H1 (cell line): ENCODE measurements at regions not wholly inside any gene's neighbourhood (a gene's known extent, or its start where the extent isn't known, plus 50 kb on each side); places are given as distances from the start of the nearest gene placed in this dataset.

ENCODE experiments used
- CTCF ChIA-PET: fragments of 300-600 bp; sonication (Branson Sonifier 250); formaldehyde crosslinking; loops from one replicate; lab custom pipeline; 2021; ENCODE audit not compliant: partially characterized antibody; lab: Charles Lee
- POLR2A ChIA-PET: fragments of 300-600 bp; sonication (Branson Sonifier 250); formaldehyde crosslinking; loops from one replicate; lab custom pipeline; 2021; ENCODE audit warnings: inconsistent platforms; ENCODE audit not compliant: partially characterized antibody; lab: Charles Lee
- DNase-seq, 2 experiments: peaks; one replicate each; pipeline versions ENCODE4 v3.0.0 to v3.0.0-alpha.2; 2010 to 2022; ENCODE audit warnings: low spot score in 2 of 2, low read depth in 1 of 2, mixed read lengths in 1 of 2
- FAIRE-seq: peaks from 2 replicates; lab custom pipeline; 2011; peaks lifted over from hg19 to GRCh38; lab: Jason Lieb, UNC
- H2AFZ ChIP-seq: 2 replicates; pipeline ENCODE4 v1.8.1; 2012; ENCODE audit warnings: low read length, inconsistent platforms
- H2AK5ac ChIP-seq: 2 replicates; pipeline ENCODE4 v1.6.1; 2013; ENCODE audit warnings: low read depth, low read length
- H2BK120ac ChIP-seq: replicated peaks from 2 replicates; pipeline ENCODE3; 2013; ENCODE audit warnings: low read depth, low read length, inconsistent platforms
- H2BK12ac ChIP-seq: 2 replicates; pipeline ENCODE4 v1.6.1; 2013; ENCODE audit warnings: low read depth, low read length
- H2BK15ac ChIP-seq: 2 replicates; pipeline ENCODE4 v1.6.1; 2013; ENCODE audit warnings: low read length
- H2BK20ac ChIP-seq: 2 replicates; pipeline ENCODE4 v1.6.1; 2013; ENCODE audit warnings: low read length
- H2BK5ac ChIP-seq: 2 replicates; pipeline ENCODE4 v1.6.1; 2013; ENCODE audit warnings: low read depth, low read length
- H3K14ac ChIP-seq: 2 replicates; pipeline ENCODE4 v1.6.1; 2013; ENCODE audit warnings: inconsistent platforms; ENCODE audit not compliant: insufficient read length
- H3K18ac ChIP-seq: 2 replicates; pipeline ENCODE4 v1.6.1; 2013; ENCODE audit warnings: low read length; ENCODE audit errors: extremely low read depth
- H3K23ac ChIP-seq: 2 replicates; pipeline ENCODE4 v1.6.1; 2013; ENCODE audit warnings: inconsistent platforms; ENCODE audit not compliant: insufficient read length
- H3K23me2 ChIP-seq: 2 replicates; pipeline ENCODE4 v1.6.1; 2013; ENCODE audit warnings: low read depth, low read length
- H3K27ac ChIP-seq: 2 replicates; pipeline ENCODE4 v1.6.1; 2011; ENCODE audit warnings: low read depth, low read length, inconsistent platforms
- H3K27me3 ChIP-seq, 4 experiments: replicated peaks in 1 of 4; 1 replicate in 1 of 4; 2 replicates in 3 of 4; pipeline versions ENCODE4 v1.6.1 to v1.8.1; 2011 to 2013; ENCODE audit warnings: low read length in 3 of 4, mild to moderate bottlenecking in 3 of 4, inconsistent platforms in 2 of 4, mixed read lengths in 2 of 4, moderate library complexity in 1 of 4; ENCODE audit not compliant: control insufficient read depth in 3 of 4, insufficient read depth in 3 of 4; ENCODE audit errors: extremely low read depth in 1 of 4
- H3K36me3 ChIP-seq, 4 experiments: 2 replicates each; pipeline versions ENCODE4 v1.6.1 to v1.8.1; 2011 to 2013; ENCODE audit warnings: mild to moderate bottlenecking in 4 of 4, low read length in 3 of 4, moderate library complexity in 2 of 4, control low read depth in 1 of 4, inconsistent platforms in 1 of 4; ENCODE audit not compliant: insufficient read depth in 4 of 4, control insufficient read depth in 2 of 4
- H3K4ac ChIP-seq: replicated peaks from 2 replicates; pipeline ENCODE3; 2013; ENCODE audit warnings: low read length, low read depth, mixed read lengths, inconsistent platforms; ENCODE audit not compliant: insufficient read length
- H3K4me1 ChIP-seq, 4 experiments: replicated peaks in 1 of 4; 1 replicate in 1 of 4; 2 replicates in 3 of 4; pipeline versions ENCODE4 v1.6.1 to v1.8.1; 2011 to 2013; ENCODE audit warnings: low read length in 3 of 4, inconsistent platforms in 2 of 4, mixed read lengths in 1 of 4; ENCODE audit not compliant: insufficient read depth in 4 of 4, control insufficient read depth in 3 of 4
- H3K4me2 ChIP-seq, 2 experiments: 2 replicates each; pipeline versions ENCODE4 v1.6.1 to v1.8.1; 2011 to 2013; ENCODE audit warnings: low read depth in 2 of 2, low read length in 2 of 2, control low read depth in 1 of 2, inconsistent platforms in 1 of 2, mild to moderate bottlenecking in 1 of 2; ENCODE audit not compliant: insufficient read depth in 1 of 2
- H3K4me3 ChIP-seq, 4 experiments: fragments of 200-600, 300-600 bp in 1 of 4; sonication (generic), shearing (Covaris generic), sonication (Bioruptor Twin) in 1 of 4; 2 replicates each; pipeline versions ENCODE4 v1.5.1 to v1.8.1; 2011 to 2016; ENCODE audit warnings: low read length in 4 of 4, low read depth in 3 of 4, control low read depth in 2 of 4, inconsistent platforms in 2 of 4, mild to moderate bottlenecking in 2 of 4, mixed read lengths in 1 of 4, moderate library complexity in 1 of 4; ENCODE audit not compliant: insufficient read depth in 2 of 4; ENCODE audit errors: extremely low read depth in 1 of 4
- H3K56ac ChIP-seq: replicated peaks from 2 replicates; pipeline ENCODE3; 2013; ENCODE audit warnings: low read depth, mild to moderate bottlenecking, mixed read lengths, low read length, inconsistent platforms; ENCODE audit not compliant: insufficient read length
- H3K79me1 ChIP-seq: 2 replicates; pipeline ENCODE4 v1.6.1; 2013; ENCODE audit warnings: low read depth, low read length, control low read depth
- H3K79me2 ChIP-seq, 2 experiments: 2 replicates each; pipeline versions ENCODE4 v1.6.1 to v1.8.1; 2012 to 2013; ENCODE audit warnings: low read length in 2 of 2, mild to moderate bottlenecking in 2 of 2, inconsistent platforms in 1 of 2; ENCODE audit not compliant: insufficient read depth in 2 of 2, control insufficient read depth in 1 of 2
- H3K9ac ChIP-seq, 4 experiments: replicated peaks in 1 of 4; 1 replicate in 1 of 4; 2 replicates in 3 of 4; pipeline versions ENCODE4 v1.6.1 to v1.8.1; 2011 to 2013; ENCODE audit warnings: low read depth in 3 of 4, low read length in 3 of 4, control low read depth in 2 of 4, mild to moderate bottlenecking in 2 of 4, moderate library complexity in 2 of 4, inconsistent platforms in 1 of 4; ENCODE audit errors: extremely low read depth in 1 of 4
- H3K9me3 ChIP-seq, 2 experiments: 2 replicates each; pipeline versions ENCODE4 v1.6.1 to v1.8.1; 2012 to 2013; ENCODE audit warnings: mild to moderate bottlenecking in 2 of 2, moderate library complexity in 2 of 2, control low read depth in 1 of 2, inconsistent platforms in 1 of 2, low read depth in 1 of 2, low read length in 1 of 2, mixed read lengths in 1 of 2; ENCODE audit not compliant: insufficient read depth in 2 of 2
- H4K20me1 ChIP-seq, 2 experiments: replicated peaks in 1 of 2; 2 replicates each; pipeline versions ENCODE3 to v1.8.1; 2011 to 2013; ENCODE audit warnings: inconsistent platforms in 2 of 2, low read length in 2 of 2, mild to moderate bottlenecking in 1 of 2; ENCODE audit not compliant: insufficient read depth in 2 of 2, control insufficient read depth in 1 of 2
- H4K5ac ChIP-seq: 2 replicates; pipeline ENCODE4 v1.6.1; 2013; ENCODE audit warnings: low read length, low read depth, mixed read lengths, inconsistent platforms; ENCODE audit not compliant: insufficient read length
- H4K8ac ChIP-seq: 2 replicates; pipeline ENCODE4 v1.8.0; 2013; ENCODE audit warnings: mild to moderate bottlenecking, moderate library complexity, low read length, inconsistent platforms; ENCODE audit not compliant: insufficient read depth; ENCODE audit errors: extremely low read depth
- H4K91ac ChIP-seq: replicated peaks from 2 replicates; pipeline ENCODE3; 2013; ENCODE audit warnings: low read length, mixed read lengths, inconsistent platforms; ENCODE audit not compliant: insufficient read length
- KDM1A ChIP-seq: fragments of 200-600, 300-600 bp; sonication (generic); IDR thresholded peaks from 2 replicates; pipeline ENCODE4 v1.7.1; 2016; ENCODE audit warnings: mild to moderate bottlenecking, low read length, borderline replicate concordance
- WGBS, 2 experiments: shearing (Covaris generic) in 1 of 2; methylation state at CpG; one replicate each; pipeline versions ENCODE4 v1.1.6 to v1.1.7; 2013 to 2015; ENCODE audit warnings: low lambda C conversion rate in 2 of 2, mixed read lengths in 2 of 2, inconsistent platforms in 1 of 2, low coverage in 1 of 2, missing lambda C conversion rate in 1 of 2; ENCODE audit not compliant: insufficient replicate concordance in 2 of 2, insufficient coverage in 1 of 2, insufficient read length in 1 of 2; ENCODE audit errors: extremely low coverage in 1 of 2, missing lambda C conversion rate in 1 of 2; 5-methylcytosine and 5-hydroxymethylcytosine counted together

DNA sequence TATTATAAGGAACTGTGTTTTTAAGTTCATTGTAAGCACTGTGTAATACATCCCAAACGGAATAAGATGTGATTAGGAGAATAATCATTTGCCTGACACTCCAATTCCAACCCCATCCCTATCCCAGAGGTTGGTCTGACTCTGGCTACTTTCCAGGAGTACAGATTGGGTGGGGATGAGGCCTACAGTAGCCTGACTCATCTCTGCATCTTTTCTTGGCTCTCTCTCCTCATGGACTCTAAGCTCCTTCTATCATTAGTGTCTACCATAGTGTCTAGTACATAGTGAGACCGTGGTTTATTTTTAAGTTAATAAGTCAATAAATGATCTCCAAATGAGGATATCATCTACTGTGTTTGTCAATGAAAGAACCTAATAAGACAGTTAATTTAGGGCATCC lies 92.2 kb upstream of the CNKSR3 start:
- no peak overlapping the region for H3K4me2 ChIP-seq
- H3K23me2 ChIP-seq, result no peaks in the 10 kb centered on the region
- no peak overlapping the region for H2BK120ac ChIP-seq
- H4K20me1 ChIP-seq, result no peaks in the 10 kb centered on the region
- no peak for FAIRE-seq
- 92% methylated on average over 2 of the region's 2 CpGs; no CpG with 5 or more reads in 1 of the 2 experiments for WGBS, 2 experiments
- H3K36me3 ChIP-seq, result no peaks in the 10 kb centered on the region
- ChIA-PET POLR2A (no interaction called here), CTCF (interaction anchor here (0.6 to 1.4 kb wide), 3 partner anchors 10 to 233 kb away, joined by 3 read pairs; no protein-coding TSS in a partner anchor)
- H2BK15ac ChIP-seq, result no peak overlapping the region
- no peak overlapping the region for H4K91ac ChIP-seq
- no peaks in the 10 kb centered on the region for H3K27me3 ChIP-seq
- H2BK5ac ChIP-seq, result no peak overlapping the region
- H2AK5ac ChIP-seq, result no peak overlapping the region
- no peak overlapping the region for H3K18ac ChIP-seq
- H2AFZ ChIP-seq, result no peak overlapping the region
- no peak overlapping the region for H4K8ac ChIP-seq
- no peak overlapping the region for H3K14ac ChIP-seq
- no peak overlapping the region for H3K27ac ChIP-seq
- no peaks in the 10 kb centered on the region for H3K79me2 ChIP-seq
- H3K4me3 ChIP-seq, result no peak overlapping the region
- H3K4me1 ChIP-seq, result 0 out of 7 replicates have a peak, but pooled peaks cover 0 to 1% (median 0%) of the 10 kb centered on the region in 4 experiments
- TF ChIP-seq KDM1A, result no peak
- TF ChIP-seq, all 59 proteins: peak for 0
- Histone ChIP-seq H3K9ac (no peak overlapping the region), H3K23ac (no peak overlapping the region), H3K9me3 (no peaks in the 10 kb centered on the region), H2BK12ac (no peak overlapping the region), H4K5ac (no peak overlapping the region), H3K4ac (no peak overlapping the region), H3K79me1 (no peaks in the 10 kb centered on the region), H2BK20ac (no peak overlapping the region), H3K56ac (no peak overlapping the region)
- DNase-seq, result no peak
